ENCODE measurements at regions not wholly inside any gene's neighbourhood (a gene's known extent, or its start where the extent isn't known, plus 50 kb on each side); places are given as distances from the start of the nearest gene placed in this dataset.
"Not testable (repeated sequence)": the region's sequence is repeated elsewhere in the genome, so short reads cannot be mapped to it uniquely, and the experiment has no call there.

GRCh38 chr16:86232496-86232895 is 277.8 kb upstream of the FOXF1 start (continued):
- no peak for TF ChIP-seq RNF2 (IDR thresholded peaks at IDR 0.05; ENCODE audit: borderline replicate concordance, low read depth)

GRCh38 chr16:86233506-86233905 is 276.8 kb upstream of the FOXF1 start:
- WGBS (ENCODE audit: missing lambda C conversion rate) = no CpG with 5 or more reads among the region's 15 CpGs
- not testable (repeated sequence) for H3K4me2 ChIP-seq

GRCh38 chr16:86239381-86239780 is 270.9 kb upstream of the FOXF1 start:
- DNase-seq (ENCODE audit: low read depth in 1 of 2, low spot score in 1 of 2) (no peak), ATAC-seq (no peak), FAIRE-seq (no peak)
- TF ChIP-seq TFCP2L1 (CRISPR knock-in tag; IDR thresholded peaks at IDR 0.05) = no peak
- no peak for TF ChIP-seq CHD2 (IDR thresholded peaks at IDR 0.05; ENCODE audit: low read length, partially characterized antibody)
- TF ChIP-seq ZSCAN20 (CRISPR knock-in tag; IDR thresholded peaks at IDR 0.05) = no peak
- no peak for TF ChIP-seq NFE2L2 (conservative IDR thresholded peaks at IDR 0.05; ENCODE audit: low read length)
- TF ChIP-seq HOXB5 (CRISPR knock-in tag; IDR thresholded peaks at IDR 0.05) = no peak
- TF ChIP-seq HOXB13 (CRISPR knock-in tag; IDR thresholded peaks at IDR 0.05; ENCODE audit: low read depth) = no peak
- no peak for TF ChIP-seq FOSL2 (IDR thresholded peaks at IDR 0.05)
- TF ChIP-seq FOSL2 (CRISPR knock-in tag; IDR thresholded peaks at IDR 0.05) = no peak
- no peak for TF ChIP-seq EP300 (IDR thresholded peaks at IDR 0.05)
- no peak for TF ChIP-seq CBX2 (IDR thresholded peaks at IDR 0.05; ENCODE audit: borderline replicate concordance, low read depth)
- TF ChIP-seq JUN (IDR thresholded peaks at IDR 0.05) = no peak
- 13% methylated on average over 9 of the region's 9 CpGs for WGBS (ENCODE audit: missing lambda C conversion rate)
- H3K27ac ChIP-seq = no peak overlapping the region
- no peaks in the 10 kb centered on the region for H3K9me3 ChIP-seq
- H3K4me3 ChIP-seq = no peak overlapping the region
- ChIA-PET CTCF (interaction anchor here (0.6 kb wide), 1 partner anchor 34 kb away, joined by 4 read pairs; no protein-coding TSS in a partner anchor), POLR2A (no interaction called here)
- no peak overlapping the region for H3K4me2 ChIP-seq
- H3K4me1 ChIP-seq = no peaks in the 10 kb centered on the region

More at GRCh38 chr16:86233506-86233905, 276.8 kb upstream of the FOXF1 start:
- H3K9me3 ChIP-seq; ATAC-seq; H3K4me1 ChIP-seq; POLR2A ChIA-PET; H3K4me3 ChIP-seq; FAIRE-seq; CTCF ChIA-PET; H3K27ac ChIP-seq; DNase-seq (ENCODE audit: low read depth in 1 of 2, low spot score in 1 of 2): not testable (repeated sequence)

GRCh38 chr16:86240716-86241363 is 269.5 kb upstream of the FOXF1 start:
- ChIA-PET POLR2A (no interaction called here), CTCF (no interaction called here)
- Histone ChIP-seq H3K27ac (no peak overlapping the region), H3K4me2 (no peak overlapping the region), H3K4me3 (no peak overlapping the region), H3K9me3 (no peaks in the 10 kb centered on the region), H3K4me1 (no peaks in the 10 kb centered on the region)
- ATAC-seq (no peak), DNase-seq (ENCODE audit: low read depth in 1 of 2, low spot score in 1 of 2) (no peak), FAIRE-seq (no peak)
- TF ChIP-seq CBX8 (IDR thresholded peaks at IDR 0.05) = peak; percentile 95; the same call in 1 of the 2 replicates
- TF ChIP-seq ZFP36 (IDR thresholded peaks at IDR 0.05; ENCODE audit: borderline replicate concordance, partially characterized antibody) = peak; percentile 16
- peak; percentile 99 for TF ChIP-seq RNF2 (IDR thresholded peaks at IDR 0.05; ENCODE audit: borderline replicate concordance, low read depth)
- TF ChIP-seq REST (IDR thresholded peaks at IDR 0.05) = no peak
- 2% methylated on average over 9 of the region's 9 CpGs for WGBS (ENCODE audit: missing lambda C conversion rate)

- ChIA-PET CTCF (no interaction called here), POLR2A (no interaction called here)
- Histone ChIP-seq H3K27ac (no peak overlapping the region), H3K4me3 (no peak overlapping the region), H3K4me2 (no peak overlapping the region), H3K9me3 (no peaks in the 10 kb centered on the region), H3K4me1 (no peaks in the 10 kb centered on the region)
- no peak for DNase-seq (ENCODE audit: low read depth in 1 of 2, low spot score in 1 of 2)
- peak in 1 of 2 experiments; percentile 52; a peak in 2 of 6 replicates for ATAC-seq
- 22% methylated on average over 7 of the region's 7 CpGs for WGBS (ENCODE audit: missing lambda C conversion rate)
- TF ChIP-seq CHD2 (IDR thresholded peaks at IDR 0.05; ENCODE audit: low read length, partially characterized antibody) (no peak), MYC (IDR thresholded peaks at IDR 0.05; ENCODE audit: borderline replicate concordance, low read length) (no peak), PBX3 (IDR thresholded peaks at IDR 0.05) (no peak)
- no peak for FAIRE-seq
Measured at GRCh38 chr16:86241681-86242080, 268.6 kb upstream of the FOXF1 start.

All from A549 (cell line).